SK-N-SH (cell line): ENCODE measurements at regions not wholly inside any gene's neighbourhood (a gene's known extent, or its start where the extent isn't known, plus 50 kb on each side); places are given as distances from the start of the nearest gene placed in this dataset.

Source experiments
- CTCF ChIA-PET: fragments of 300-600, 350-600 bp; formaldehyde crosslinking; extraction: SDS; loops from one replicate; lab custom pipeline; 2021; lab: Yijun Ruan, JAX
- POLR2A ChIA-PET: fragments of 350-600 bp; sonication (Branson Sonifier 250); formaldehyde crosslinking; extraction: SDS; loops from one replicate; lab custom pipeline; 2020; ENCODE audit warnings: antibody characterized with exemption, inconsistent platforms; lab: Yijun Ruan, JAX
- DNase-seq: peaks from one replicate; pipeline ENCODE4 v3.0.0; 2012
- H2AFZ ChIP-seq: fragments of 200-600 bp; sonication (generic); 2 replicates; pipeline ENCODE4 v1.8.1; 2016; ENCODE audit warnings: antibody characterized with exemption, mild to moderate bottlenecking, low read depth
- H3F3A ChIP-seq: fragments of 200-600 bp; sonication (generic); replicated peaks from 2 replicates; pipeline ENCODE3; 2016; ENCODE audit warnings: antibody characterized with exemption, mild to moderate bottlenecking; ENCODE audit not compliant: insufficient read depth
- H3K27ac ChIP-seq, 2 experiments: fragments of 200-500 bp in 1 of 2; fragments of 200-600 bp in 1 of 2; sonication (Bioruptor generic) in 1 of 2; sonication (generic), shearing (Covaris generic) in 1 of 2; 2 replicates each; pipeline versions ENCODE4 v1.5.1 to v1.6.1; 2014 to 2016; ENCODE audit warnings: low read depth in 2 of 2, inconsistent platforms in 1 of 2, low read length in 1 of 2, mild to moderate bottlenecking in 1 of 2, mixed read lengths in 1 of 2
- H3K27me3 ChIP-seq: fragments of 200-600 bp; sonication (generic), shearing (Covaris generic); 2 replicates; pipeline ENCODE4 v1.6.1; 2016; ENCODE audit warnings: mixed run types; ENCODE audit not compliant: insufficient read depth
- H3K36me3 ChIP-seq, 2 experiments: fragments of 200-500 bp in 1 of 2; fragments of 200-600 bp in 1 of 2; sonication (Bioruptor generic) in 1 of 2; sonication (generic) in 1 of 2; replicated peaks in 1 of 2; 2 replicates each; pipeline versions ENCODE3 to v1.5.1; 2014 to 2016; ENCODE audit warnings: low read length in 1 of 2, mild to moderate bottlenecking in 1 of 2; ENCODE audit not compliant: insufficient read depth in 2 of 2, control insufficient read depth in 1 of 2
- H3K4me1 ChIP-seq, 2 experiments: fragments of 200-500 bp in 1 of 2; fragments of 200-600 bp in 1 of 2; sonication (Bioruptor generic) in 1 of 2; sonication (generic), shearing (Covaris generic) in 1 of 2; 2 replicates each; pipeline versions ENCODE4 v1.5.1 to v1.6.1; 2014 to 2016; ENCODE audit warnings: low read depth in 1 of 2, low read length in 1 of 2, mixed run types in 1 of 2; ENCODE audit not compliant: insufficient read depth in 2 of 2, control insufficient read depth in 1 of 2
- H3K4me2 ChIP-seq: fragments of 200-600 bp; sonication (generic), shearing (Covaris generic); 2 replicates; pipeline ENCODE4 v1.6.1; 2017; ENCODE audit warnings: mixed run types
- H3K4me3 ChIP-seq, 2 experiments: fragments of 200-500 bp in 1 of 2; fragments of 200-600 bp in 1 of 2; sonication (Bioruptor generic) in 1 of 2; sonication (generic), shearing (Covaris generic) in 1 of 2; 2 replicates each; pipeline versions ENCODE4 v1.5.1 to v1.8.1; 2014 to 2016; ENCODE audit warnings: low read depth in 2 of 2, inconsistent platforms in 1 of 2, low read length in 1 of 2, mild to moderate bottlenecking in 1 of 2, mixed read lengths in 1 of 2, moderate library complexity in 1 of 2
- H3K79me2 ChIP-seq: fragments of 200-600 bp; sonication (generic); 2 replicates; pipeline ENCODE4 v1.8.1; 2017; ENCODE audit warnings: mild to moderate bottlenecking; ENCODE audit not compliant: insufficient read depth
- H3K9ac ChIP-seq: fragments of 200-600 bp; sonication (generic); 2 replicates; pipeline ENCODE4 v1.6.1; 2017; ENCODE audit warnings: mixed run types
- H3K9me2 ChIP-seq: fragments of 200-600 bp; sonication (generic); 2 replicates; pipeline ENCODE4 v1.6.1; 2017; ENCODE audit warnings: mixed run types
- H3K9me3 ChIP-seq: fragments of 200-600 bp; sonication (generic); 2 replicates; pipeline ENCODE4 v1.6.1; 2017; ENCODE audit warnings: mixed run types, mild to moderate bottlenecking, moderate library complexity
- H4K20me1 ChIP-seq: fragments of 200-600 bp; sonication (generic); 2 replicates; pipeline ENCODE4 v1.6.1; 2017; ENCODE audit warnings: mild to moderate bottlenecking, mixed run types; ENCODE audit not compliant: insufficient read depth
- CTCF ChIP-seq: fragments of 200-600 bp; sonication (generic); IDR thresholded peaks from 2 replicates; pipeline ENCODE4 v1.6.1; 2017; ENCODE audit warnings: antibody characterized with exemption, mild to moderate bottlenecking, moderate library complexity
- ELF1 ChIP-seq: IDR thresholded peaks from 2 replicates; pipeline ENCODE4 v1.4.0; 2012
- EP300 ChIP-seq, 2 experiments: IDR thresholded peaks; 2 replicates each; pipeline versions ENCODE4 v1.4.0 to v1.6.1; 2012; ENCODE audit warnings: borderline replicate concordance in 1 of 2, low read depth in 1 of 2, low read length in 1 of 2
- FOSL2 ChIP-seq: IDR thresholded peaks from 2 replicates; pipeline ENCODE4 v1.4.0; 2012; ENCODE audit warnings: low read depth, mild to moderate bottlenecking, moderate library complexity, borderline replicate concordance
- FOXM1 ChIP-seq: IDR thresholded peaks from 2 replicates; pipeline ENCODE4 v1.4.0; 2012; ENCODE audit warnings: low read depth, mild to moderate bottlenecking
- GABPA ChIP-seq: IDR thresholded peaks from 2 replicates; pipeline ENCODE4 v1.4.0; 2012; ENCODE audit warnings: low read depth, mild to moderate bottlenecking
- GATA2 ChIP-seq: sonication (generic); formaldehyde crosslinking; IDR thresholded peaks from 2 replicates; pipeline ENCODE4 v1.5.0; 2020; ENCODE audit warnings: mild to moderate bottlenecking, missing genetic modification reagents
- MEF2A ChIP-seq: IDR thresholded peaks from 2 replicates; pipeline ENCODE4 v1.4.0; 2012; ENCODE audit warnings: low read depth, borderline replicate concordance
- MXI1 ChIP-seq: IDR thresholded peaks from 2 replicates; pipeline ENCODE4 v1.6.1; 2012; ENCODE audit warnings: mild to moderate bottlenecking, low read depth, low read length, improper control_type of control experiment
- PBX3 ChIP-seq: IDR thresholded peaks from 2 replicates; pipeline ENCODE4; 2012
- RCOR1 ChIP-seq: fragments of 150-350 bp; IDR thresholded peaks from 2 replicates; pipeline ENCODE4 v1.6.1; 2017; ENCODE audit warnings: antibody characterized with exemption, low read length
- REST ChIP-seq: IDR thresholded peaks from 2 replicates; pipeline ENCODE4 v1.6.1; 2012; ENCODE audit warnings: mild to moderate bottlenecking, low read depth, low read length, moderate library complexity
- RFX5 ChIP-seq: IDR thresholded peaks from 2 replicates; pipeline ENCODE4 v1.6.1; 2012; ENCODE audit warnings: mild to moderate bottlenecking, improper control_type of control experiment, low read length
- TAF1 ChIP-seq: IDR thresholded peaks from 2 replicates; pipeline ENCODE4 v1.6.1; 2012; ENCODE audit warnings: low read depth, mild to moderate bottlenecking, low read length, moderate library complexity, borderline replicate concordance
- TCF12 ChIP-seq: IDR thresholded peaks from 2 replicates; pipeline ENCODE4 v1.4.0; 2012
- TEAD4 ChIP-seq: IDR thresholded peaks from 2 replicates; pipeline ENCODE4 v1.4.0; 2012; ENCODE audit warnings: mild to moderate bottlenecking, borderline replicate concordance; ENCODE audit not compliant: insufficient read depth
- USF2 ChIP-seq: fragments of 150-350 bp; IDR thresholded peaks from 2 replicates; pipeline ENCODE4 v1.6.1; 2017; ENCODE audit warnings: antibody characterized with exemption, low read length, low read depth, borderline replicate concordance
- YY1 ChIP-seq: IDR thresholded peaks from 2 replicates; pipeline ENCODE4 v1.4.0; 2012; ENCODE audit warnings: low read depth, mild to moderate bottlenecking
- ZBTB33 ChIP-seq: IDR thresholded peaks from 2 replicates; pipeline ENCODE4 v1.4.0; 2012; ENCODE audit warnings: low read depth, borderline replicate concordance
- WGBS: methylation state at CpG from one replicate; pipeline ENCODE4 v1.1.6; 2017; ENCODE audit warnings: low lambda C conversion rate; 5-methylcytosine and 5-hydroxymethylcytosine counted together

GRCh38 chr10:35972275-35972674 lies 330.2 kb upstream of the FZD8 start:
- Histone ChIP-seq H3K9me3 (no peaks in the 10 kb centered on the region; the same call in 1 of the 2 replicates), H3K4me2 (no peak overlapping the region), H2AFZ (no peak overlapping the region), H3K4me1 (no peaks in the 10 kb centered on the region), H3F3A (no peaks in the 10 kb centered on the region), H3K27ac (no peak overlapping the region), H3K4me3 (no peak overlapping the region), H3K9me2 (no peaks in the 10 kb centered on the region), H3K9ac (no peak overlapping the region), H3K36me3 (peaks cover 0 to 3% of the 10 kb centered on the region in 2 experiments), H4K20me1 (no peaks in the 10 kb centered on the region), H3K27me3 (no peaks in the 10 kb centered on the region), H3K79me2 (no peaks in the 10 kb centered on the region)
- 56% methylated on average over 3 of the region's 3 CpGs for WGBS
- no peak for TF ChIP-seq ELF1
- no peak for TF ChIP-seq YY1
- no peak for TF ChIP-seq TCF12
- no peak for TF ChIP-seq RCOR1
- no peak for TF ChIP-seq RFX5
- no peak for TF ChIP-seq EP300 (IDR thresholded peaks at IDR 0.05; ENCODE audit: borderline replicate concordance in 1 of 2, low read depth in 1 of 2, low read length in 1 of 2)
- TF ChIP-seq GABPA, result no peak
- no peak for TF ChIP-seq USF2
- TF ChIP-seq CTCF, result no peak
- TF ChIP-seq PBX3, result no peak
- TF ChIP-seq FOSL2, result no peak
- no peak for TF ChIP-seq FOXM1
- no peak for TF ChIP-seq REST
- TF ChIP-seq MXI1, result no peak
- no peak for TF ChIP-seq MEF2A
- no peak for TF ChIP-seq GATA2
- no peak for TF ChIP-seq TAF1
- TF ChIP-seq TEAD4, result no peak
- no peak for TF ChIP-seq ZBTB33
- ChIA-PET CTCF (no interaction called here), POLR2A (no interaction called here)
- no peak for DNase-seq
